ENCODE measurements at regions not wholly inside any gene's neighbourhood (a gene's known extent, or its start where the extent isn't known, plus 50 kb on each side); places are given as distances from the start of the nearest gene placed in this dataset.

GRCh38 chr1:56190806-56191365 lies 388.5 kb downstream of the PLPP3 start:
- H3K9me3 ChIP-seq (ENCODE audit: insufficient read depth, low read depth, low read length), result no peaks in the 10 kb centered on the region
- H3K4me1 ChIP-seq (ENCODE audit: insufficient read depth, low read length, poor library complexity, severe bottlenecking), result no peaks in the 10 kb centered on the region
- H3K9ac ChIP-seq (ENCODE audit: low read depth, low read length, poor library complexity, severe bottlenecking), result no peak overlapping the region
- no peaks in the 10 kb centered on the region for H3K36me3 ChIP-seq (ENCODE audit: insufficient read depth, low read length)
- no peaks in the 10 kb centered on the region for H3F3A ChIP-seq (ENCODE audit: low read depth)
- no peak overlapping the region for H2AFZ ChIP-seq (ENCODE audit: low read length)
- no peak overlapping the region for H3K4me3 ChIP-seq (ENCODE audit: low read length, poor library complexity, severe bottlenecking)
- no peaks in the 10 kb centered on the region for H3K79me2 ChIP-seq (ENCODE audit: insufficient read depth, low read length)
- no peaks in the 10 kb centered on the region for H3K27me3 ChIP-seq (ENCODE audit: insufficient read depth, low read length, poor library complexity, severe bottlenecking)
- H3K9me2 ChIP-seq (replicated peaks; ENCODE audit: low read depth, low read length), result no peaks in the 10 kb centered on the region
- TF ChIP-seq, protein P1, sequence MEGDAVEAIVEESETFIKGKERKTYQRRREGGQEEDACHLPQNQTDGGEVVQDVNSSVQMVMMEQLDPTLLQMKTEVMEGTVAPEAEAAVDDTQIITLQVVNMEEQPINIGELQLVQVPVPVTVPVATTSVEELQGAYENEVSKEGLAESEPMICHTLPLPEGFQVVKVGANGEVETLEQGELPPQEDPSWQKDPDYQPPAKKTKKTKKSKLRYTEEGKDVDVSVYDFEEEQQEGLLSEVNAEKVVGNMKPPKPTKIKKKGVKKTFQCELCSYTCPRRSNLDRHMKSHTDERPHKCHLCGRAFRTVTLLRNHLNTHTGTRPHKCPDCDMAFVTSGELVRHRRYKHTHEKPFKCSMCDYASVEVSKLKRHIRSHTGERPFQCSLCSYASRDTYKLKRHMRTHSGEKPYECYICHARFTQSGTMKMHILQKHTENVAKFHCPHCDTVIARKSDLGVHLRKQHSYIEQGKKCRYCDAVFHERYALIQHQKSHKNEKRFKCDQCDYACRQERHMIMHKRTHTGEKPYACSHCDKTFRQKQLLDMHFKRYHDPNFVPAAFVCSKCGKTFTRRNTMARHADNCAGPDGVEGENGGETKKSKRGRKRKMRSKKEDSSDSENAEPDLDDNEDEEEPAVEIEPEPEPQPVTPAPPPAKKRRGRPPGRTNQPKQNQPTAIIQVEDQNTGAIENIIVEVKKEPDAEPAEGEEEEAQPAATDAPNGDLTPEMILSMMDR (conservative IDR thresholded peaks at IDR 0.05; ENCODE audit: low read length), result no peak
- TF ChIP-seq EZH2phosphoT487 (IDR thresholded peaks at IDR 0.05; ENCODE audit: borderline replicate concordance), result no peak
- no peaks in the 10 kb centered on the region for H4K20me1 ChIP-seq (ENCODE audit: insufficient read depth, low read length, poor library complexity, severe bottlenecking)
- H3K4me2 ChIP-seq (ENCODE audit: low read depth, low read length, poor library complexity, severe bottlenecking), result no peak overlapping the region

DNA sequence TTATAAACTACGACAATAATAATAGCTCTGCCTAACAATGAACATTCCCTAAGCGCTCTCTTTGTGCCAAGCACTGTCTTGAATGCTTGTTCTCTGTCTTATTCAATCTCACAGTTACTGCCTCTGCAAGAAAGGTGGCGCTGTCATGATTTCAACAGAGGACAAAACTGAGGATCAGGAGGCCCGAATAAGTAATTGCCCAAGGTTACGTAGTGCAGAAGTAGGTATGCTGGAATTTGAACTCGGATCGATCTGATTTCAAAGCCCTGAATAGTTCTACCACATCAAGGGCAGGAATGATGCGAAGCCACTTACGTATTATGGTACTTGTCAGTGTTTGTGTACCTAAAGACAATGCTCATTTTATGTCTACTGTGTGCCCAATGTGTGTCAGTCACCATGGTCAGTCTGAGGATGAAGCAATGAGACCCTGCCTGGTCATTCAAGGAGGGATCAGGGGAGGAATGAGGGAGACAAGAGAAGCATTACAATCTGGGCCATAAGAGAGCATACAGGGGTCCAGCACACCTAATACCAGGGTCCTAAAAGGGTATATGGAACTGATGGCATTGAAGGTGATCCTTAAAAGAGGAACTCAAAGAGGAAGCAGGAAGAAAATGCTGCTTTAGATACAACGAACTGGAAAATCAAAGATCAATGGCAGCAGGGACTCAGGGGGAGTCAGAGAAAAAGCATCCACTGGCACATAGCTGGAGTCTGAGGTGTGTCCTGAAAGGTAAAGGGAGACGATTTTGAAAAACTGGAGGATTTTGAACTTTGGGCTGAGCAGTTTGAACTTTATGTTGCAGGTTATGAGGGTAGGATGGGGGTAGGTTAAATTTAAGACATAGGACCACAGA lies 389.2 kb downstream of the PLPP3 start:
- no peaks in the 10 kb centered on the region for H3K36me3 ChIP-seq (ENCODE audit: insufficient read depth, low read length)
- H2AFZ ChIP-seq (ENCODE audit: low read length), result no peak overlapping the region
- H4K20me1 ChIP-seq (ENCODE audit: insufficient read depth, low read length, poor library complexity, severe bottlenecking), result no peaks in the 10 kb centered on the region
- H3K4me2 ChIP-seq (ENCODE audit: low read depth, low read length, poor library complexity, severe bottlenecking), result no peak overlapping the region
- H3K79me2 ChIP-seq (ENCODE audit: insufficient read depth, low read length), result no peaks in the 10 kb centered on the region
- no peaks in the 10 kb centered on the region for H3K9me3 ChIP-seq (ENCODE audit: insufficient read depth, low read depth, low read length)
- no peak overlapping the region for H3K4me3 ChIP-seq (ENCODE audit: low read length, poor library complexity, severe bottlenecking)
- no peaks in the 10 kb centered on the region for H3F3A ChIP-seq (ENCODE audit: low read depth)
- H3K4me1 ChIP-seq (ENCODE audit: insufficient read depth, low read length, poor library complexity, severe bottlenecking), result no peaks in the 10 kb centered on the region
- no peak for TF ChIP-seq EZH2phosphoT487 (IDR thresholded peaks at IDR 0.05; ENCODE audit: borderline replicate concordance)
- TF ChIP-seq, protein P1 (conservative IDR thresholded peaks at IDR 0.05; ENCODE audit: low read length), result 0 out of 2 replicates have a peak, but pooled peaks have one; percentile 18
- no peaks in the 10 kb centered on the region for H3K27me3 ChIP-seq (ENCODE audit: insufficient read depth, low read length, poor library complexity, severe bottlenecking)
- no peaks in the 10 kb centered on the region for H3K9me2 ChIP-seq (replicated peaks; ENCODE audit: low read depth, low read length)
- H3K9ac ChIP-seq (ENCODE audit: low read depth, low read length, poor library complexity, severe bottlenecking), result no peak overlapping the region

DNA sequence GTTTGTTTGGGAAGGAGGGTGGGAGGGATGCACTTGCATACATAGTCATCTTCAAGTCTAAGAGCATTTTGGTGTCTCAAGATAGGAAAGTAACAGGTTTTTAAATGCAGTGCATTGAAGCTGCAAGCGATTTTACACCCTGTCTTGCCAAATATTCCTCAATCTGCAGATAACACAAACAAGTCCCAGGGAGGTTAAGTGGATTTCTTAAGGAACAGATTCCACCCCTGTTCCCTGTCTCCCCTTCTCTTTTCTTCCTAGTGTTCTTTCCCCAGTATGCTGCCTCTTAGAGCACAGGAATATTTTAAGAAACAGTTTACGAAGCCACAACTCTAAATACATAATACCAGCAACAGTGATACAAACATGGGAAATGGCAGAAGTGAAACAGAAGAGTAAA lies 389.9 kb downstream of the PLPP3 start:
- no peaks in the 10 kb centered on the region for H3K27me3 ChIP-seq (ENCODE audit: insufficient read depth, low read length, poor library complexity, severe bottlenecking)
- H3F3A ChIP-seq (ENCODE audit: low read depth), result no peaks in the 10 kb centered on the region
- H3K36me3 ChIP-seq (ENCODE audit: insufficient read depth, low read length), result no peaks in the 10 kb centered on the region
- TF ChIP-seq EZH2phosphoT487 (IDR thresholded peaks at IDR 0.05; ENCODE audit: borderline replicate concordance), result no peak
- TF ChIP-seq, protein P1 (conservative IDR thresholded peaks at IDR 0.05; ENCODE audit: low read length), result no peak
- no peak overlapping the region for H3K9ac ChIP-seq (ENCODE audit: low read depth, low read length, poor library complexity, severe bottlenecking)
- H3K9me2 ChIP-seq (replicated peaks; ENCODE audit: low read depth, low read length), result no peaks in the 10 kb centered on the region
- no peaks in the 10 kb centered on the region for H3K9me3 ChIP-seq (ENCODE audit: insufficient read depth, low read depth, low read length)
- H3K4me2 ChIP-seq (ENCODE audit: low read depth, low read length, poor library complexity, severe bottlenecking), result no peak overlapping the region
- H2AFZ ChIP-seq (ENCODE audit: low read length), result no peak overlapping the region
- no peaks in the 10 kb centered on the region for H4K20me1 ChIP-seq (ENCODE audit: insufficient read depth, low read length, poor library complexity, severe bottlenecking)
- no peaks in the 10 kb centered on the region for H3K79me2 ChIP-seq (ENCODE audit: insufficient read depth, low read length)
- H3K4me1 ChIP-seq (ENCODE audit: insufficient read depth, low read length, poor library complexity, severe bottlenecking), result no peaks in the 10 kb centered on the region
- H3K4me3 ChIP-seq (ENCODE audit: low read length, poor library complexity, severe bottlenecking), result no peak overlapping the region

All from Loucy (cell line).